ENCODE measurements at regions not wholly inside any gene's neighbourhood (a gene's known extent, or its start where the extent isn't known, plus 50 kb on each side); places are given as distances from the start of the nearest gene placed in this dataset.

GRCh38 chr2:239590995-239591915, 190.4 kb upstream of the HDAC4 start:
- H3K4me1 ChIP-seq (ENCODE audit: insufficient read depth, poor library complexity, severe bottlenecking), result no peaks in the 10 kb centered on the region
- H3K36me3 ChIP-seq (ENCODE audit: low read depth), result no peaks in the 10 kb centered on the region
- no peaks in the 10 kb centered on the region for H3K9me3 ChIP-seq (ENCODE audit: severe bottlenecking)

GRCh38 chr2:239590276-239590675, 189.5 kb upstream of the HDAC4 start:
- Histone ChIP-seq H3K4me3 (ENCODE audit: severe bottlenecking) (no peak overlapping the region), H3K4me1 (ENCODE audit: insufficient read depth, poor library complexity, severe bottlenecking) (no peaks in the 10 kb centered on the region), H3K9me3 (ENCODE audit: severe bottlenecking) (no peaks in the 10 kb centered on the region), H3K27me3 (ENCODE audit: insufficient read depth, poor library complexity, severe bottlenecking) (peaks cover 7% of the 10 kb centered on the region), H3K27ac (ENCODE audit: poor library complexity, severe bottlenecking) (no peak overlapping the region), H3K36me3 (ENCODE audit: low read depth) (no peaks in the 10 kb centered on the region)
- ATAC-seq (ENCODE audit: low read depth) (no peak), DNase-seq (ENCODE audit: low spot score) (no peak)
- TF ChIP-seq CTCF (IDR thresholded peaks at IDR 0.05; ENCODE audit: poor library complexity, severe bottlenecking), result no peak

More at GRCh38 chr2:239590995-239591915, 190.4 kb upstream of the HDAC4 start:
- no peak for DNase-seq (ENCODE audit: low spot score)
- no peaks in the 10 kb centered on the region for H3K27me3 ChIP-seq (ENCODE audit: insufficient read depth, poor library complexity, severe bottlenecking)
- TF ChIP-seq CTCF (IDR thresholded peaks at IDR 0.05; ENCODE audit: poor library complexity, severe bottlenecking), result no peak
- ATAC-seq (ENCODE audit: low read depth), result no peak
- no peak overlapping the region for H3K4me3 ChIP-seq (ENCODE audit: severe bottlenecking)
- no peak overlapping the region for H3K27ac ChIP-seq (ENCODE audit: poor library complexity, severe bottlenecking)

- no peaks in the 10 kb centered on the region for H3K36me3 ChIP-seq (ENCODE audit: low read depth)
- no peak overlapping the region for H3K27ac ChIP-seq (ENCODE audit: poor library complexity, severe bottlenecking)
- ATAC-seq (ENCODE audit: low read depth) (no peak), DNase-seq (ENCODE audit: low spot score) (peak; percentile 33)
- no peaks in the 10 kb centered on the region for H3K4me1 ChIP-seq (ENCODE audit: insufficient read depth, poor library complexity, severe bottlenecking)
- no peaks in the 10 kb centered on the region for H3K9me3 ChIP-seq (ENCODE audit: severe bottlenecking)
- TF ChIP-seq CTCF (IDR thresholded peaks at IDR 0.05; ENCODE audit: poor library complexity, severe bottlenecking), result no peak
- H3K4me3 ChIP-seq (ENCODE audit: severe bottlenecking), result no peak overlapping the region
- H3K27me3 ChIP-seq (ENCODE audit: insufficient read depth, poor library complexity, severe bottlenecking), result peaks cover 12% of the 10 kb centered on the region
These were observed 189.0 kb upstream of the HDAC4 start for GRCh38 chr2:239589833-239590232.

DNA sequence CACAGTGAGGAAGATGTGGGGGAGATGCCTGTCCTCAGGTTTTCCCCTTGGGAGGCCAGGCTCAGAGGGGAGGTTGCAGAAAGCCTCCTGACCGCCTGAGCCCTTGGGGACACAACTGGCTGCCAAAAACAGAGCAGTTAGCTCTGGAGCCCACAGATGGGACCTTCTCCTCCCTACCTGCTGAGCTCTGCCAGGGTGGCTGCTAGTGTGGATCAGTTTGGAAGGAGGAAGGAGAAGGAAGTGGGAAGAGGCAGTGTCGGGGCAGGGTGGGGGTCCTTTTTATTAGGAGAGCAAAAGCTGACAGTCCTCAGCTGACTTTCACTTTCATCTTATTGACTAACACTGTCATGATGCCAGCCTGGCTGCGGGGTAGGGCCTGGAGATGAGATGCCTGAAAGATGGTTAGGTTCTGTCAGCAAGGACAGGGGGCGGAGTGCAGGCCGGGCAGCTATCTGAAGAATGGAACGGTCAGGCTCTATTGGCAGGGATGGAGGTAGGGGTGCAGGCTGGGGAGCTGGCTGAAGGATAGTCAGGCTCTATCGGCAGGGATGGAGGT, 188.5 kb upstream of the HDAC4 start:
- no peaks in the 10 kb centered on the region for H3K36me3 ChIP-seq (ENCODE audit: low read depth)
- peak; percentile 29 for DNase-seq (ENCODE audit: low spot score)
- H3K27me3 ChIP-seq (ENCODE audit: insufficient read depth, poor library complexity, severe bottlenecking), result peaks cover 13% of the 10 kb centered on the region
- no peak for ATAC-seq (ENCODE audit: low read depth)
- H3K4me3 ChIP-seq (ENCODE audit: severe bottlenecking), result no peak overlapping the region
- H3K27ac ChIP-seq (ENCODE audit: poor library complexity, severe bottlenecking), result no peak overlapping the region
- no peaks in the 10 kb centered on the region for H3K9me3 ChIP-seq (ENCODE audit: severe bottlenecking)
- H3K4me1 ChIP-seq (ENCODE audit: insufficient read depth, poor library complexity, severe bottlenecking), result no peaks in the 10 kb centered on the region
- TF ChIP-seq CTCF (IDR thresholded peaks at IDR 0.05; ENCODE audit: poor library complexity, severe bottlenecking), result no peak
